GM18498 (cell line): ENCODE measurements at regions not wholly inside any gene's neighbourhood (a gene's known extent, or its start where the extent isn't known, plus 50 kb on each side); places are given as distances from the start of the nearest gene placed in this dataset.

Experiments used
- ATAC-seq: cut with Tn5 transposase; IDR thresholded peaks from one replicate; pipeline ENCODE4 v1.9.1; 2021; ENCODE audit warnings: mild to moderate bottlenecking, moderate library complexity; ENCODE audit not compliant: unreplicated experiment

DNA sequence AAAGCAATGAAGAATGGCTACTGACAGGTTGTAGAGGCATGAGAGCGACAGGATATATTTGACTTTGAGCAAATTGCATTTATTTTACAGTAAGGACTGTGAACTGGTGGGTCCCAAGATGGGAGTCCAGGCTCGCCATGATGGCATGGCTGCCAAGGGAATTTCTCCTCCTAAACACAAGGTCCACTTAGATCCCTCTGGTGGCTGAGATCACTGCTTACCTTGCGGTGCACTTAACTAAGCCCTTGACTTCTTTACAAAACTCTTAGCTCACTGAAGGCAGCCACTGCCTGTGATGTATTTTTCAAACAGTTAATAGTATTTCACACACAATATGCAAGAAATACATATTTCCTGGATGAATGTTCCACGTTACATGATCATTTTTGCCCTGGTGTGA is 50.3 kb upstream of the SORBS2 start:
- no peak for ATAC-seq

DNA sequence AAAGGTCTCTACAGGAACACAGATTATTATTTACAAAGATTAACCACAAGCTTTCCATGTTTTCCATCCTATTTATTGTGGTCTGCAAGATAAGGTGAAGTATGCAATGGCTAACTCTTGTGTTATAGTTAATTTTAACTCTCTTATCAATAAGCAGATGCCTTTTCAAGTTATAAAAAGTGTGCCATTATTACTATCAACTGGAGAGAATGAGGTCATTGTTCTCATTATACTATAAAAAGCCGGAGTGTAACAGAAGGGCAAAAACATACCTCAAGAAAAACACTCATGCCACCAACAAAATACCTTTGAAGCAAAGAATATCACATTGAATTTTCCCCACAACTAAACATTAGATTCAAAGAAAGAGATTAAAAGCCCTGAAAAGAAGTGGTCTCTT is 52.0 kb upstream of the SORBS2 start:
- no peak for ATAC-seq

GRCh38 chr4:185865901-185866328 is 53.9 kb upstream of the SORBS2 start:
- ATAC-seq = no peak

DNA sequence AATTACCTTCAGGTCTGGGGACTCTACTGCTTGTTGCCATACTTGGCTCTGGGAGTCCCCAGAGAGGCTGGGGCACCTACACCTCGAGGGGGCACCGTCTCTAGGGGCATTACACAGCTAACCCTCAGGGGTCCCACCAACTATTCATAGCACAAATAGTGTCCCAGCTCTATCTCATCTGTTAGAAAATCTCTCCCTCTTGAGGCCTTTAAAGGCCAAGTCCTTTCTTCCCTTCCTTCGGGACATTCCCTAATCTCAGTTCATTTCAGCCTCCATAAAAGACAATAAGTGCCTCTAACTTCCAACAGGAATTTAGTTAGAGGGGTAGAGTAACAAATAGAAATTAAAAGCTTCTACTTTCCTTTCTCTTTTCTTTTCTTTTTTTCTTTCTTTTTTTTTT is 55.8 kb upstream of the SORBS2 start:
- ATAC-seq = no peak

DNA sequence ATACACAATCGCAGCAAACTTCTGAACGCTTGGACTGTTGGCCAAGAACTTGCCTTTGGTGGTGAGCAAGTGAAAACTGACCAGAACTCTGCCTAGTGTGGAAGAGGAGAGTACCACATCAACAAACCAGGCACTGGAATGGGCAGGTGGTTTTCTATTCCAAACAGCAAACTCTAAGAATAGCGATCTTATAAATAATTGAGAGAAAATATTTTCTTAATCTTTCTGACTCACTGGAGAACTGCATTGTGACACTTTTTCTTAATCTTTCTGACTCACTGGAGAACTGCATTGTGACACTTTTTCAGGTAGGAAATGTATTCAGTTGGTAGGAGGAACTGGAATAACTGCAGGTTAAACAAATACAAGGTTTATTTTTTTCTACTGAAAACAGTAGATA is 57.0 kb upstream of the SORBS2 start:
- ATAC-seq = no peak

DNA sequence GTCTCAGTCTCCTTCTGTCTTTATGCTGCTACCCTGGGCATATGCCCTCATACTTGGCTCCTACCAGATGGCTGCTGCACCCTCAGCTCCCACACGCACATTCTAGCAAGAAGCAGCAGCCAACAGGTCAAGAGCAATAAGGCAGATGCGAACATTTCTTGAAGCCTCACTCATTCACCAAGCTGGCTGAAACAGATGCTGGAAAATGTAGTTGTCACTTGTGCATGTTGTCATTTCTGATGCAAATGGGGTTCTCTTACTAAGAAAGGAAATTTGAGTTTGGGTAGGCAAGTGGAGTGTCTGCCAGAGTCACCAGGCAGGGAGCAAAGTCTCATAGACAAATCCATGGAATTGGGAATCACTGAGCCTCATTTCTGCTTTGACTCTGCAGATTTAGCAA is 57.4 kb upstream of the SORBS2 start:
- no peak for ATAC-seq

GRCh38 chr4:185870366-185870765 is 58.4 kb upstream of the SORBS2 start:
- ATAC-seq = no peak

GRCh38 chr4:185872747-185873380 is 60.9 kb upstream of the SORBS2 start:
- no peak for ATAC-seq

DNA sequence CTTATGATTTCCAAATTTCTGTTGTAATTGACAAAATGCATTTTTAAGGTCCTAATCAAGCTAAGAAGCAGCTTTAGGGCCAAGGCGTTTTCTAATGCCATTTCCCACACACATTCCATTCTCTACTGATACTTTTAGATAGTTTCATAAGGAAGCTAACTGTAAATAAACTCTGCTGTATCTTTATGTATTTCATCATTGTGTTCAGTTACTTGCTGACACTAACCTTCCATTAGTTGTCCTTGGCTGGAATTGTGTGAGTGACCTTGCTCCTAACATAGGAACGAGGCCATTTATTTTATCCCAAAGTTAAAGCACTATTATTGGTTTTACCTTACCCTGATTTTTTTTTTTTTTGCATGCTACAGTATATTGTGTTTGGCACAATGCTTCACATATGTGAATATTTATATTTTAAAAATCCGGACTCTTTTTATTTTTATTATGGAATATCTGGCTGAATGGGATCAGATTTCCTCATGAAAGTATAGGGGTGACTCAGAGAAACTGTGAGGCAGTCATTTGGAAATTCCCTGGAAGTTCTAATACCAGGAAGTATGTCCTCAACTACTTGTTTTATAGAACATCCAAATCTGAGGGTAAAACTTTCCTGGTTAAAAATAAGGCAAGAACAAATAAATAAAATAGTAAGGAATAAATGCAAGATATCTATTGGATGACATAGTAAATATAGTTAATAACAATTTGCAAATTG is 62.7 kb upstream of the SORBS2 start:
- no peak for ATAC-seq

DNA sequence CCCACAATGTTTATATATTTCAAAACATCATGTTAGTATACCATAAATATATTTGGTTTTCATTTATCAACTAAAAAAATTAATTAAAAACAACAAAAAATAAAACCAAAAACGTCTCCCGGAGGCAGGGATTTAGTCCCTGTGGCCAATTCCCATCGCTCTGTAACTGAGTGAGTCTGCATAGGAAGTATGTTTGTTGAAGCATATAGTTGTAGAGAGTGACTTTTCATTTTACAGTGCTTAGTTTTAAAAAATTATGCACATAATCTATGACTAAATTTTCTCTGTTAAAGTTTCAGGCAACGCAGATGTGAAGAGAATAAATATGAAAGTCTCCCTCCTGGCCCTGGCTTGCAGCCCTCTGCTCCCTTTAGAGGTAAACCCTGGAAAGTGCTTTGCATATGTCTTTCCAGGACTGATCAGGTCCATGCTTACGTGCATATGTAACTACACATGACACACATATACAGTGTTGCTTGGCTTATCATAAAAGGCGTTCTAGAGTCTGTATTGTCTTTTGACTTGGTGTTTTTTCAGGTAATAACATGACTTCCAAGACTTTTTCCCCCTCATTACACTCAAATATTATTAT is 63.4 kb upstream of the SORBS2 start:
- no peak for ATAC-seq

DNA sequence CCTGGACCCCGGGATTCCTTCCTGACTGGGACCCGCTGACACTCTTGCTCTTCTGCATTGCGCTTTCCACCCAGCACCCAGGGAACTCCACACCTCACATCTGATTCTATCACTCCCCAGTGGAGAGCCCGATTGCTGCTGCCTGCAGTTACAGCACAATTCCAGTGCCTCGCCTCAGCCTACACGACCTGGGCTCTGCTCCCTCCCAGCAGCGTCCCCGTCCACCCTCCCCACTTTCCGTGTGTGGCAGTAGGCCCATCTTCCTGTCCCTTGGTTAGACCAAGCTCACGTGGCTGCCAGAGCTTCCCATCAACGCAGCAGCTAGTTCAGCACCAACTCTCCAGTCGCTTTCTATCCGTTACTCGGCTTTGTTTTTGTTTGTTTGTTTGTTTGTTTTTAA is 66.6 kb upstream of the SORBS2 start:
- no peak for ATAC-seq

DNA sequence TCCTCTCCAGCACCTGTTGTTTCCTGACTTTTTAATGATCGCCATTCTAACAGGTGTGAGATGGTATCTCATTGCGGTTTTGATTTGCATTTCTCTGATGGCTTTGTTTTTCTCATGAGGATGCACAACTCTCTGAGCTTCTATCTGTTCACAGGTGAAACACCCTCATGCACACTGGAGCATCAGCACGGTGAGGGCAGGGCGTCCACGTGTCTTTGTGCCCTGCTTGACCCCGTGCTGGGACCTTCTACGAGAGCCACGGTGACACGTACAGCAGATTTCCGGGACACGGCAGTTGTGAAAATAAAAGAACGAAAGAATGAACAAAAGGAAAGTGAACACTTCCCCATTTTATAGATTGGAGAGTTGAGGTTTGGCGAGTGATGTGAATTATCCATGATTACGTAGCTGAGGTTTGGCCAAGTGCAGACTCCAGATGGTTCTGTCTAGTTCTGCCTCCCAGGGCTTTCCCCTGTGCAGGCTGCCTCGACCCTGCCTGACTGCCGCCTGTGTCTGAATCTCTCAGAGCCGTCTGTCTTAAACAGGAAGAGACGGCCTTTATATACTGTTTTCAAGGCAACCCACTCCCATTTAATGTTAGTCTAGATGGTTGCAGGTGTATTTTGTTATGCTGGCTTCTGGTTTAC is 67.8 kb upstream of the SORBS2 start:
- ATAC-seq = no peak

DNA sequence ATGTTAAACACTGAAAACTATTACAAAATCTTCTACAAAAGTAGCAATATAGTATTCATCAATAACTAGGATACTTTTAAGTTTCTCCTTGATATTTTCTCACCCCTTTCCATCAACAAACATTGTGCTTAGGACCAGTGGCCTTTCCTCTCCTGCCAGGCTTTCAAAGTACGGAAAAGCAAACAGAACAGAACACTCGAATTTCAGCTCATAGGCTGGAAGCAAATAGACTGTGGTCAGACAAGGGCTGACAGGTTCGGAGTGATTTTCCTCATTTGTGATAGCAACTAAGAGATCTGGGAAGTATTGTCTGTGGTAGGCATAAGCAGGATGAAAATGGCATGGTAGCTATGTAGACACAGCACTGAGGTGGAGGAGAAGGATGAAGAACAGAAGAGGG is 68.6 kb upstream of the SORBS2 start:
- no peak for ATAC-seq

- ATAC-seq = no peak
These were observed 69.4 kb upstream of the SORBS2 start for GRCh38 chr4:185881430-185881829.

DNA sequence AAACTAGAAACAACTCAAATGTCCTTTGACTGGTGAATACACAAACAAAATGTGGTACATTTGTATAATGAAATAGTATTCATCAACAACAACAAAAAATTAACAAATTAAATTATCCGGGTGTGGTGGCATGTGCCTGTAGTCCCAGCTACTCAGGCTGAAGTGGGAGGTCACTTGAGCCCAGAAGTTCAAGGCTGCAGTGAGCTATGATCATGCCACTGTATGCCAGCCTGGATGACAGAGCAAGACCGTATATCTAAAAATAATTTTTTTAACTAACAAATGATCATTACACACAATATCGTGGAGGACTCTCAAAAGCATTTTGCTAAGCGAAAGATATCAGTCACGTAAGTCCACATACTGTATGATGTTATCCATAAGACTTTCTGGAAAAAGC is 71.6 kb upstream of the SORBS2 start:
- no peak for ATAC-seq

DNA sequence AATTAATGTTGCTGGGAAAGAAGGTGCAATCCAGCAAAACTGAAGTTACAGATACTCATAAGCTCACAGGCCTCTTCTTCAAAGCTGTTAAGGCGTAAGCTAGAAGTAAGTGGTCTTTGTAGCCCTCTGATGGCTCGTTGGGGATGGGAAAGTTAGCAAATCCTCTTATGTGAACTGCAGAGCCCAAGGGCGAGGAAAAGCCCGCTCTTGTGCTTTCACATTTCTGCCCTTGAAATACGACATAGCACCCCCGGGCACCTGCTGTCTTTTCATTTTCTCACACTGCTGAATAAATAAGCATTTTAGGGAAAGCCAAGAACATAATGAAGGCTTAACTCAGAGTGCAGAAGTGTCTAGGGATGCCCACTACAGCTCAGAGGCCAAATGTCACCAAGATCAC is 73.1 kb upstream of the SORBS2 start:
- ATAC-seq = no peak

- ATAC-seq = no peak
These were observed 73.6 kb upstream of the SORBS2 start for GRCh38 chr4:185885604-185886003.

- no peak for ATAC-seq
These were observed 75.0 kb upstream of the SORBS2 start for GRCh38 chr4:185886832-185887524.

- no peak for ATAC-seq
These were observed 76.7 kb upstream of the SORBS2 start for GRCh38 chr4:185888676-185889075.

DNA sequence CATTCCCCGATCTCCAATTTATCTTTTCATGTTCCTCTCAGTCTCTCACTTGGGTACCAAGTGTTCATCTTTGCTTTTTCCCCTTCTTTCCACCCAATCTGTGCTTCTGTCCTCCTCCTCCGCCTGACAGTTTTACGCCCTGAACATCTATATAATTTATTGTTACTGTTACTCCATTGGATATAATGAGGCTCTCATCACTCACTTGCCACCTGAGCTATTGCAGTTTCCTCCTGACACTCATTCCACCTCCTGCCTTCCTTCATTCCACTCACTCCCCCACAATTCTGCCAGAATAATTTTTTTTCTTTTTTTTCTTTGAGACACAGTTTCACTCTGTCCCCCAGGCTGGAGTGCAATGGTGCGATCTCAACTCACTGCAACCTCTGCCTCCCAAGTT is 77.6 kb upstream of the SORBS2 start:
- no peak for ATAC-seq

- no peak for ATAC-seq
These were observed 78.2 kb upstream of the SORBS2 start for GRCh38 chr4:185890196-185890595.
